ENCODE measurements at regions not wholly inside any gene's neighbourhood (a gene's known extent, or its start where the extent isn't known, plus 50 kb on each side); places are given as distances from the start of the nearest gene placed in this dataset.

DNA sequence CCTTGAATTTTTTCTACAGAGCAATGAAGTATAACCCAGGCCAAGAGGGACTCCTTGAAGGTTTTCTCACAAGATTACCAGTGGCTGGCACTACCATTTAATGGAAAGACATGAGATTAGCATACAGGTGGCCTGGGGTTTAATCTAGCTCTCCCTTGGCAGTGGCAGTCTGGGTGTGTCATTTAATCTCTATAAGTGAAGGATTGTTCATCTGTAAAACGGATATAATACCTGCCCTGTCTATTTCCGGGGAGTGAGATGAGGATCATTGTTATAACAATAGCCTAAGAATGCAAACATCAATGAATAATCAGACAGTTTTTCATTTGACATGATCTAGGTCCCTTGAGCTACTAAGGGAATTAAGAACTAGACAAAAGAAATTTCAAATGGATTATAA, 168.7 kb upstream of the CPNE8 start:
- no peaks in the 10 kb centered on the region for H3K4me1 ChIP-seq (replicated peaks in 1 of 2; ENCODE audit: control insufficient read depth in 2 of 2, insufficient read depth in 2 of 2, low read length in 2 of 2)
- no TSS peak for BruUV-seq (replicated peaks)
- 0% methylated on average over 2 of the region's 2 CpGs for WGBS (ENCODE audit: insufficient coverage, low coverage, missing lambda C conversion rate)
- DNase-seq (ENCODE audit: extremely low read depth in 1 of 4, low spot score in 3 of 4) (no peak), ATAC-seq (no peak), FAIRE-seq (no peak)
- no peaks in the 10 kb centered on the region for H3K9me3 ChIP-seq (replicated peaks; ENCODE audit: control insufficient read depth, insufficient read depth, low read depth, low read length)
- no peaks in the 10 kb centered on the region for H3K9me1 ChIP-seq (ENCODE audit: control insufficient read depth, insufficient read depth, low read length)
- no peak overlapping the region for H3K27ac ChIP-seq (ENCODE audit: extremely low read depth, low read depth, low read length)
- ChIA-PET CTCF (ENCODE audit: low intra/inter-chr PET ratio) (no interaction called here), POLR2A (no interaction called here)
- H3K4me3 ChIP-seq, result no peak overlapping the region
- in situ Hi-C loops (cut with MboI), result no loop called here
- H3K36me3 ChIP-seq (ENCODE audit: control insufficient read depth, insufficient read depth, low read length), result no peaks in the 10 kb centered on the region
- no peaks in the 10 kb centered on the region for H4K20me1 ChIP-seq (replicated peaks; ENCODE audit: control insufficient read depth, insufficient read depth, low read length)
- no peaks in the 10 kb centered on the region for H3K79me2 ChIP-seq (ENCODE audit: control insufficient read depth, insufficient read depth, low read length)
- H3K27me3 ChIP-seq (ENCODE audit: control insufficient read depth in 2 of 2, insufficient read depth in 2 of 2, low read length in 2 of 2), result no peaks in the 10 kb centered on the region
- H3K9ac ChIP-seq (ENCODE audit: insufficient read depth in 1 of 2, low read depth in 2 of 2, low read length in 2 of 2), result no peak overlapping the region
- intact Hi-C loops (cut with micrococcal nuclease), result no loop called here
- H2AFZ ChIP-seq (ENCODE audit: low read depth, low read length), result no peak overlapping the region
- H3K4me2 ChIP-seq (ENCODE audit: insufficient read depth, low read length), result no peak overlapping the region
- TF ChIP-seq MAFK (IDR thresholded peaks at IDR 0.05; ENCODE audit: low read length) (no peak), GTF2F1 (IDR thresholded peaks at IDR 0.05; ENCODE audit: low read depth, low read length) (no peak), ZNF695 (CRISPR knock-in tag; IDR thresholded peaks at IDR 0.05) (no peak), CREBBP (IDR thresholded peaks at IDR 0.05; ENCODE audit: low read depth, low read length) (no peak), KLF13 (tag; IDR thresholded peaks at IDR 0.05; ENCODE audit: borderline replicate concordance, low read depth) (no peak), ADNP (tag; IDR thresholded peaks at IDR 0.05) (no peak), PHTF2 (CRISPR knock-in tag; IDR thresholded peaks at IDR 0.05) (no peak), MCM2 (IDR thresholded peaks at IDR 0.05; ENCODE audit: low read depth) (no peak), ZNF140 (CRISPR knock-in tag; IDR thresholded peaks at IDR 0.05) (no peak), CHD2 (IDR thresholded peaks at IDR 0.05; ENCODE audit: low read depth, low read length) (no peak)
- TF ChIP-seq, protein P1, sequence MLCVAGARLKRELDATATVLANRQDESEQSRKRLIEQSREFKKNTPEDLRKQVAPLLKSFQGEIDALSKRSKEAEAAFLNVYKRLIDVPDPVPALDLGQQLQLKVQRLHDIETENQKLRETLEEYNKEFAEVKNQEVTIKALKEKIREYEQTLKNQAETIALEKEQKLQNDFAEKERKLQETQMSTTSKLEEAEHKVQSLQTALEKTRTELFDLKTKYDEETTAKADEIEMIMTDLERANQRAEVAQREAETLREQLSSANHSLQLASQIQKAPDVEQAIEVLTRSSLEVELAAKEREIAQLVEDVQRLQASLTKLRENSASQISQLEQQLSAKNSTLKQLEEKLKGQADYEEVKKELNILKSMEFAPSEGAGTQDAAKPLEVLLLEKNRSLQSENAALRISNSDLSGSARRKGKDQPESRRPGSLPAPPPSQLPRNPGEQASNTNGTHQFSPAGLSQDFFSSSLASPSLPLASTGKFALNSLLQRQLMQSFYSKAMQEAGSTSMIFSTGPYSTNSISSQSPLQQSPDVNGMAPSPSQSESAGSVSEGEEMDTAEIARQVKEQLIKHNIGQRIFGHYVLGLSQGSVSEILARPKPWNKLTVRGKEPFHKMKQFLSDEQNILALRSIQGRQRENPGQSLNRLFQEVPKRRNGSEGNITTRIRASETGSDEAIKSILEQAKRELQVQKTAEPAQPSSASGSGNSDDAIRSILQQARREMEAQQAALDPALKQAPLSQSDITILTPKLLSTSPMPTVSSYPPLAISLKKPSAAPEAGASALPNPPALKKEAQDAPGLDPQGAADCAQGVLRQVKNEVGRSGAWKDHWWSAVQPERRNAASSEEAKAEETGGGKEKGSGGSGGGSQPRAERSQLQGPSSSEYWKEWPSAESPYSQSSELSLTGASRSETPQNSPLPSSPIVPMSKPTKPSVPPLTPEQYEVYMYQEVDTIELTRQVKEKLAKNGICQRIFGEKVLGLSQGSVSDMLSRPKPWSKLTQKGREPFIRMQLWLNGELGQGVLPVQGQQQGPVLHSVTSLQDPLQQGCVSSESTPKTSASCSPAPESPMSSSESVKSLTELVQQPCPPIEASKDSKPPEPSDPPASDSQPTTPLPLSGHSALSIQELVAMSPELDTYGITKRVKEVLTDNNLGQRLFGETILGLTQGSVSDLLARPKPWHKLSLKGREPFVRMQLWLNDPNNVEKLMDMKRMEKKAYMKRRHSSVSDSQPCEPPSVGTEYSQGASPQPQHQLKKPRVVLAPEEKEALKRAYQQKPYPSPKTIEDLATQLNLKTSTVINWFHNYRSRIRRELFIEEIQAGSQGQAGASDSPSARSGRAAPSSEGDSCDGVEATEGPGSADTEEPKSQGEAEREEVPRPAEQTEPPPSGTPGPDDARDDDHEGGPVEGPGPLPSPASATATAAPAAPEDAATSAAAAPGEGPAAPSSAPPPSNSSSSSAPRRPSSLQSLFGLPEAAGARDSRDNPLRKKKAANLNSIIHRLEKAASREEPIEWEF (CRISPR knock-in tag; IDR thresholded peaks at IDR 0.05), result no peak
- TF ChIP-seq, protein P2, sequence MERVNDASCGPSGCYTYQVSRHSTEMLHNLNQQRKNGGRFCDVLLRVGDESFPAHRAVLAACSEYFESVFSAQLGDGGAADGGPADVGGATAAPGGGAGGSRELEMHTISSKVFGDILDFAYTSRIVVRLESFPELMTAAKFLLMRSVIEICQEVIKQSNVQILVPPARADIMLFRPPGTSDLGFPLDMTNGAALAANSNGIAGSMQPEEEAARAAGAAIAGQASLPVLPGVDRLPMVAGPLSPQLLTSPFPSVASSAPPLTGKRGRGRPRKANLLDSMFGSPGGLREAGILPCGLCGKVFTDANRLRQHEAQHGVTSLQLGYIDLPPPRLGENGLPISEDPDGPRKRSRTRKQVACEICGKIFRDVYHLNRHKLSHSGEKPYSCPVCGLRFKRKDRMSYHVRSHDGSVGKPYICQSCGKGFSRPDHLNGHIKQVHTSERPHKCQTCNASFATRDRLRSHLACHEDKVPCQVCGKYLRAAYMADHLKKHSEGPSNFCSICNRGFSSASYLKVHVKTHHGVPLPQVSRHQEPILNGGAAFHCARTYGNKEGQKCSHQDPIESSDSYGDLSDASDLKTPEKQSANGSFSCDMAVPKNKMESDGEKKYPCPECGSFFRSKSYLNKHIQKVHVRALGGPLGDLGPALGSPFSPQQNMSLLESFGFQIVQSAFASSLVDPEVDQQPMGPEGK (CRISPR knock-in tag; IDR thresholded peaks at IDR 0.05; ENCODE audit: borderline replicate concordance), result no peak
- TF ChIP-seq, protein P3, sequence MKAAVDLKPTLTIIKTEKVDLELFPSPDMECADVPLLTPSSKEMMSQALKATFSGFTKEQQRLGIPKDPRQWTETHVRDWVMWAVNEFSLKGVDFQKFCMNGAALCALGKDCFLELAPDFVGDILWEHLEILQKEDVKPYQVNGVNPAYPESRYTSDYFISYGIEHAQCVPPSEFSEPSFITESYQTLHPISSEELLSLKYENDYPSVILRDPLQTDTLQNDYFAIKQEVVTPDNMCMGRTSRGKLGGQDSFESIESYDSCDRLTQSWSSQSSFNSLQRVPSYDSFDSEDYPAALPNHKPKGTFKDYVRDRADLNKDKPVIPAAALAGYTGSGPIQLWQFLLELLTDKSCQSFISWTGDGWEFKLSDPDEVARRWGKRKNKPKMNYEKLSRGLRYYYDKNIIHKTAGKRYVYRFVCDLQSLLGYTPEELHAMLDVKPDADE (conservative IDR thresholded peaks at IDR 0.05; ENCODE audit: control insufficient read depth, low read depth, low read length), result no peak
- TF ChIP-seq, protein P4, sequence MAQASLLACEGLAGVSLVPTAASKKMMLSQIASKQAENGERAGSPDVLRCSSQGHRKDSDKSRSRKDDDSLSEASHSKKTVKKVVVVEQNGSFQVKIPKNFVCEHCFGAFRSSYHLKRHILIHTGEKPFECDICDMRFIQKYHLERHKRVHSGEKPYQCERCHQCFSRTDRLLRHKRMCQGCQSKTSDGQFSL (CRISPR knock-in tag; IDR thresholded peaks at IDR 0.05), result no peak
- TF ChIP-seq, protein P4 (tag; IDR thresholded peaks at IDR 0.05), result no peak

Measured in K562 (cell line).